GM19240 (cell line): ENCODE measurements at regions not wholly inside any gene's neighbourhood (a gene's known extent, or its start where the extent isn't known, plus 50 kb on each side); places are given as distances from the start of the nearest gene placed in this dataset.

Source experiments
- DNase-seq: peaks from one replicate; pipeline ENCODE4 v3.0.0; 2011; ENCODE audit warnings: low spot score; ENCODE audit not compliant: insufficient read length

DNA sequence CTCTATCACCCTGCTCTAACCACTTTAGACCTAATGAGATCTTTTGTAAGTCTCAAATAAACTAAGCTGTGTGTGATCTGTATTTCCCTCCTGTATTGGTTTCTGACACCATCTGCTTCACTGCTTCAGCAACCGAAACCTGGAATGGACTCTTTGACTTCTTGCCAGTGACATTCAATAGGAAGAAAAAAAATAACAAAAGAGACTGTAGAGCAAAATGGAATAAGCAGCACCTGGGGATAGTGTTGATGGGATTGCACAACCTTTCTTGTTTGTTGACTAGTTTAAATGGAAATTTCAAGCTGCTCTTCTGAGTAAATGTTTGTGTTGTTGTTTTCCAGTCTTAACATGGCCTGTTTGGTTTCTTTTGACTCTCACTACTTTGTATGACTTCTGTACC, 888.6 kb upstream of the SEL1L start:
- no peak for DNase-seq

DNA sequence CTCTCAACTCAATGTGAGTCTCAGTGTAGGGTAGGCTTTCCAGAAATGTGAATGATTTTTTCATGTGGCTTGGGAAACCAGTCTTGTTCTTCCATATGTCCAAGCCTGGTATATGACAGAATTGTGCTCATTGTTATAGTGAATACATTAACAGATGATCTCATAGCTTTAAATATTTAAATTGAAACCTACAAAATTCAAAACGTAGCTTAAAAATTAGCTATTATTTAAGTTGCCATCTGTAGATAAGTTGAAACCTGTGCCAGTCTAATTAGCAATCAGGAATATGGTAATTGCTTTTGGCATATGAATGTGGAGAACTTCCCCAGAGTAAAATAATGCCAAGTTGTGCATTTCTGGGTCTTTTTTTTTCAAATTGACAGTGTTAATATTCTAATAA, 891.6 kb upstream of the SEL1L start:
- DNase-seq: no peak

DNA sequence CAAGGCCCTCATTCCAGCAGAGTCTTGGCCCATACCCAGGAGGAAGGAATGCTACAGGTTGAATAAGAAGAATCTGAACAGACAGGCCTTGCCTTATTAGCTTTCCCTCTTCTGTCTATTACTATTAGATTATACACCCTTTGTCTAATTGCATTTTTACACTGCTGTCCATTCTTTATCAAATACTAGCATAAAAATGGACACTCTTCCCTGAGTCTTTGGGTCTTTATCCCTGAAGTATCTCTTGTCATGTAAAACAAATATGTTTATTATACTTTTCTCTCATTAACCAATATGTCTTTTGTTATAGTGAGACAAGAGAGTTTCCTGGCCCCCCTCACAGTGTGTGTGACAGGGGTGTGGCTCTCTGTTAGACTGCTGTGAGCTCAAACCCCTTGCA, 897.4 kb upstream of the SEL1L start:
- DNase-seq: no peak

DNA sequence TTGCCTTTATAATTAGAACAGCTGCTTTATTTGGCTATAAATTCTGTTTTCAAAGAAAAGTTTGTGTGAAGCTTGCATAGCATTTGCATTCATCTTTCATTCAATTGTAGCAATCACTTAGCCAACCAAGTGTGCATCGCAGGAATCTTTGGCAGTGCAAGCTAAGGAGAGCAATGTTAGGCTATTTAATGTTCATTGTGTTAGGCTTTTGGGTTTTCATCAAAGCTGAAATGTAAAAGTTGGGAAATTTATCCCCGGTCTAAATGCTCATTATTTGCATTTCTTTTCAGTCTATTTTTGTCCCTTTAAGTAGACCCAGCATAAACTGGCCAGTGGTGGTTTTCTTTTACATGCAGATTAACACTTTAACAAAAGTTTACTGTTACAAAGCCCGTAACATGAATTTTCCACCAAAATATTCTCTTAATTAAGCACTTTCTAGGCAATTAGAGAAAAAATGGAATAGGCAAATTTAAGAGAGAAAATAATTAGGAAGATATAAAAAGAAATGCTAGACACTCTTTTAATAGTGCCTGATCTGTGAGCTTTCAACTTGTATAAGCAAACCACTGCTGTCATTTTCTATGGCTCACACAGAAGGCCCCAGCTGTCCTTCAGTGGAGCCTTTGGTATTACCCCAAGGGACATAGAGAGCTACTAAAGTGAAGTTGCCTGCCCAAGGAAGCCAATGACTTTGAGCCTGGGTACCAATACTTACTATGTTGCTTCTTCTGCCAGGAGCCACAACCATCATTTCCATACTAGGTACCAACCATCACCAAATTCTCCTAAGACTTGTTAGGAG, 898.9 kb upstream of the SEL1L start:
- DNase-seq: no peak

DNA sequence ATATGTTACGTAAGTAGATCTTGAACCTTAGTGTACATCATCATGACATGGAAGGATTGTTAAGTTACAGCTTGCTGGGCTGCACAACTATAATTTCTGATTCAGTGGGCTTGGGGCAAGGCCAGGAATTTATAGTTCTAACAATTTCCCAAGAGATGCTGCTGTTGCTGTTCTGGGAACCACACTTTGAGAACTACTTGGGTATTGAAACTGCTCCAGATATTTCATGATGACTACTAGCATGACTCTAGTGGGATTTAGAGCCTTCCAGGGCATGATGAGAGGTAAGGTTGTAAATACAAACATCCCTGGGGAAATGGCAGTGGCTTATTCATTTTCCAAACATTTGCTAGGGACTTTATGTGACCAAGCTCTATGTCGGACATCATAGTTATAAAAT, 904.8 kb upstream of the SEL1L start:
- no peak for DNase-seq

DNA sequence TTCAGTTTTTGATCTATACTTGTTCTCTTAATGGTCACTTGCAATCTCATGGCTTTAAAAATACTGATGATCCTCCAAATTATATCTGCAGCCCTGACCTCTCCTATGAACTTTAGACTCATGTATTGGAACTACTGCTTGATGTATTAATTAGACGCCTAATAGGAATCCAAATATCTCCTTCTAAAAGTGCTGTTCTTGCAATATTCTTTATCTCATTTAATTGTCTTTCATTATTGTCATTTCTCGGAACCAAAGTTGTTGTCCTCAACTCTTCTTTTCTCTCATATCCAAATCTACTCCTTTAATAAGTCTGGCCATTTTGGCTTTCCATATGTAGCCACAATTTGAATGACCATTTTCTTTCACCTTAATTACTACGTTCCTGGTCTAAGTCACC, 907.6 kb upstream of the SEL1L start:
- DNase-seq: no peak

DNA sequence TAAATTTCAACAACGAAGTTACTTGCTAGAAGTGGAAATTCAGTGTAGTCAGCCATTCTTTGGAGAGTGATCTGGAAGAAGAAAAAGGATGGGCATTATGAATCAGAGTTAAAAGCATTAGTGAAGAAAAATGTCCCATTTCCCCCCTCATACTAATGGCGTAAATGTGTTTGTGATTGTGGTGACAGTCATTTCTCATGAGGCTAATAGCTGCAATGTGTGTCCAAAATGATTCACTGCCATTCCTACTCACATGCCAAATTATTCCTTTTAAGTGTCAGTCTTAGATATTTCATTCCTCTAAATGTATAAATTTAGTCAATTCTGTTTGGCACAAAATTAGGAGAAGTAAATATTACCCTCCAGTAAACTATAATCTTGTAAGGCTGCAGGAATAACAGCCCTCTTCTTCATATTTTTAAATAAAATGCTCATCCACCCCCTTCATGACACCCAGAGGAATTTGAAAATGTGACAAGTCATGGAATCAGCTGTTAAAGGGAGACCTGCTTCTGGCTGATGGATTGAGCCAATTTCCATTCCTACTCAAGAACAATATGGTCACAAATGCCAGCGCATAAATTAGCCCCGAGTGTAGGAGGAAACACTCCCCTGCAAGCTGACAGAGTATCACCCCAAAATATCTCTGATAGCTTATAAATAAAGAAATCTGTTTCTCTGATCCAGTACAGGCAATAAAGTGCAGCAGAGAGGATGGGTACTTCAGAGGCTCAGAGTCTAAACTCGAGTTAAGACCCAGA, 912.3 kb upstream of the SEL1L start:
- DNase-seq: no peak

DNA sequence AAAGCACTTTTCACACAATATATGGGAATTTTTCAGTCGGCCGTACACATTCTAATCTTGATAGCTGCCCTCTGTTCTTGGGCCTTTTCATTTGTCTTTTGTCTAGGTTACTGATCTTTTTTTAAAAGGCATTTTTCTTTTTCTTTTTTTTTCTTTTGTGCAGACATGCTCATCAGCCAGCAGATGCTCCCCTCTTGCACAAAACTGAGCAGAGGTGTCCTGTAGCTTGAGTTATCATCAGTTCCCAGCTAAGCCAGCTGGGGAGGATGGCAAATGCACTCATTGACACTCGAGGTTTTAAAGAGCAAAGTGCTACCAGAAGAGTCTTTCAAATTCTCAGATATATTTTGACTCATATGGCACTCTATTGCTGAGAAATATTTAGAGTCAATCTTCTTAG, 913.9 kb upstream of the SEL1L start:
- no peak for DNase-seq

DNA sequence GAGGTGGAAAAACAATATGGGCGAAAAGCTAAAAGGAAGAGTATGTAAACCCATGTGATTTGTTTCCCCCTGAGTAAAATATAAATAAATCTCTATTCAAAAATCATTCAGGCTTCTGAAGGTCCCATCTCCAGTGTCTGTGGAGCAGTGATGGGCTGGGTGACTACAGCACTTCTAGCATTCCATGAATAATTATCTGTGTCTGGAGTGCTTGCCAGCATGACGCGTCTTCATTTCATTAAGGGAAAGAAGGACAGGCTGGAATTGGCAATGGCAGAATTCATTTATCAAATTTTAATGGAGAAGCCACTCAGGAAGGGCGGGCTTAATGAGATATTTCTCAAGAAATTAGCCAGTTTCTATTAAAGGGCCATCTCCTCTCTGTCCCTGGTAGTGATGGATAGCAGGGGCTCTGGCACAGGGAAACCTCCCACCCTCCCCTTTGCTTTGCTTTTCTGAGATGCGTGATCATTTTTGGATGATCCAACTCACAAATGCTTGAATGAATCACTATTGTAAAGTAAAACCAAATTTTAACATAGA, 916.3 kb upstream of the SEL1L start:
- no peak for DNase-seq

DNA sequence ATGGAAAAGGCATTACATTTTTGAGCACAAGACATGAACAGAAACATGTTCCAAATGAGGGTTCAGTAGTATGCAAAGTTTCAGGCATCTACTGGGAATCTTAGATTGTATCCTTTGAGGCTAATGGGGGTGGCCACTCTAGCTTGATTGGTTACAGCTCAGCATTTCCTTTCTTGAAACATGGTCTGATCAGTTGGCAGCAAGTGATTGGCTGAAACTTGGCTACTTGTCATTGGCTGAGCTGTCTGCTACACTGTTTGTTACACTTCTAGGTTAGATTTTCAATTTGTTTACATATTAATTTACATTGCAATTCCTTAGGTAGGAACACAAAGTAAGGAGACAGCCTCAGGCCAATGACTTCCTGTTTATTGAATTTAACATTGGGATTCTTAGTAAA, 918.0 kb upstream of the SEL1L start:
- DNase-seq: no peak

DNA sequence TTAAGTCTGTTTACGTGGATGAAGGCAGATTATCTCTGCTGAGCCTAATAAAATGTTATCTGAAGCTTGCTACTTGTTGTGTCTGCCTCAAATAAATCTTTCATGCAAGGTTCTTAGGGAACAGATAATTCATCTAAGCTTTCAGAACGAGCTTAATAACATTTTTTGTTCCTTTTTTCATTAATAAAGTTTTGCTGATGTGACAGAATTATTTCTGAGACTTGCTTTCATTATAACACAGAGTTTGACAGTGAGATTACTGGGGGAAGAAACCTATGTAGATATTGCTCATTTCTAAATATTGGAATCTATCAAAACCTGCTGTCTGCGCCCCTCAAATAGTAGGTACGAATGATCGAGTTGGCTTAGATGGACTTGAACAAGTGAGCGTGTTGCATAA, 948.7 kb upstream of the SEL1L start:
- no peak for DNase-seq

DNA sequence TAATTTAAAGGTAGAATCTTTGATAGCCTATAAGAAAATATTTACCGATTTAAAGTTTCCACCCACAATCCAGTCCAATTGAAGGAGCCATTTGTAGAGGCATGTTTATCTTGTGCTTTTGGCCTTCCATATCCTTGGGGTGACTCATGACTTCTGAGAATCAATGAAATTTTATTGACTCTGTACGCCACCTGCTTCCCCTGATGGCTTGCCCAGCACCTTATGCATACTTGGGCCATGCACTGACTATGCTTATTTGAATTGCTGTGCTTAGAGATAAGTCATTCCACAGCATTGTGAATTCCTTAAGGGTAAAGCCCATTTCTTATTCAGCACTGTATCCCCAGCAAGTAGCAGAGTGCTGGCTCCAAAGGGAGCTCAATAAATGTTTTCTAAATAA, 954.8 kb upstream of the SEL1L start:
- no peak for DNase-seq

DNA sequence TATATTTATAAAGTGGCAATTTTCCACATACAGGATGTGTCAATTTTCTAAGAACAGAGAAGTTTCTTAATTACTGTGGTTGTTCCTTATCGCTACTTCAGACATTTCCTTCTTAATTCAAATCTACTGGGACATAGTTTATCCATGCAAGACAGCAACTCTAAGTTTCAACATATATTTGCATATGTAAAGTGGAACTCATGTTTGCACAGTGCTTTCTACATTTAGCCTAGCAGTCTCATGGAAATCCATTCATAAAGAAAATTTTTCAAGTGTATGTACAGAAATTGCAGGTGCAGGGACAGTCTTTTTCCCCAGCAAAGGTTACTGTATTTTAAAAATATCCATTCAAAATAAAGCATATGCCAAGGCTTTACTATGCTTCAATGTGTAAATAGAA, 956.7 kb upstream of the SEL1L start:
- DNase-seq: no peak

DNA sequence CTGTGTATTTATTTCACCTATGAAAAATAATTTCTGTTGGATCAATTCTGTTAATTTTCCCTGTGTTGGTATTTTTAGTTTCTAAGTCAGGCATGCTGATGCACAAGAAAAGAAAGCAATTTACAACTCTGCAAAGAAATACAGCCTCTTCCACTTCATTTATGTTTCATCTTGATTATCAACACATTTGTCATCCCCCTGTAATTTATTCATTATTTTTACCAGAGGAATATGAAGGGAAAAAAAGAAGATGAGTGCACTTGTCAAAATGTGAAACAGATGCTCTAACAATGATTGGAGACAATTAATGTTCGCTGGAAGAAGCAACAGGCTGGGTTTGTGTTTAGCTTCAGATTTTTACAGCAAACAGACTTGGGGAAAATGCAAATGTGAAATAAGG, 958.5 kb upstream of the SEL1L start:
- no peak for DNase-seq

DNA sequence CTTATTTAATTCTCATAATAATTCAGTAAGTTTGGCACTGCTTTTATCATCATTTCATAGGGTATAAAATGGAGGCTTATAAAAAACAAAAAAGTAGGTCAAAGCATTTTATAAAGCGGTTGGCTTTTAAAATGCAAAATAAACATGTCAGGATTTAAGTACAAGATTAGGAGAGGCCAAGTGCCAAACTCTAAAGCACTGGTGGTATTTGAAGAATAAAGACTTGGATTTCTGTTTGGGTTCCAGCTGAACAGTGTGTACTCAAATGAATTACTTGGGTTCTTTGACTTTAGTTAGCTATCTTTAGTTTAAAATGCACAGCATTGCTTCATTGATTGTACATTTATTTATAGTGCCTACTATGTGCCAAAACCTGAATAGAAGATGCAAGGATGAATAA, 966.6 kb upstream of the SEL1L start:
- no peak for DNase-seq

DNA sequence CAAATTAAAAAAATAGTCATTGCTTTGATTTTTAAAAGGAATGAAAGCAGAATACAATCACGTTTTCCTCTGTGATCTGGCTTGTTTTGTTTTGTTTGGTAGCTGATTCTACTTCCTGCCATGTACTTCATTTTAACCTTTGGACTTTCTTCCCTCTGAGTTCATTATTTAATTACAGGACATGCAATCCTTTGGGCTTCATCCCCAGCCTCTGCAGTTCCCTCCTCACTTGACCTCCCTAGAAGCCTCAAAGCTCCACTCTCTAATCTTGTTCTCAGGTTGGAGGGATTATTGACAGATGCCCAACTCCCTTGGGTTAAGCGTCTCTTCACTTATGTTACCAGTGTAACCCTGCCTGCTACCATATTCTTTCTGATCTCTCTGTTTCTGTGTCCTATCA, 967.9 kb upstream of the SEL1L start:
- DNase-seq: no peak

DNA sequence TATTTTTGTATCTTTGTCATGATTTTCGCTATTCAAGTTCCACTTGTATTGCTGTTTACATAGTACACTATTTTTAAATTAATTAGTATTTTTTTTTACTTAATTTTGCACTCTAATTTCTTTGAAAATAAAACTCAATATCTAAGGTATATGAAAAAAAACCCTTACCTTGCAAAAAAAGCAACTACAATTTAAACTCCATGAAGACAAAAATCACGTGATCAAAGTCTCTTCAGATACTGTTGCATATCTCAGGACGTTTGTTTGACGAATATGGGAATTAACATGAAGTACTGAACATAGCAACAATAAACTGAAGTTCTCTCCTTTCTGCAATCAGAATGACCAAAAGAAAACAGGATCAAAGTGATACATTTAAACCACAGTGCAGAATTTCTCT, 968.4 kb upstream of the SEL1L start:
- no peak for DNase-seq

DNA sequence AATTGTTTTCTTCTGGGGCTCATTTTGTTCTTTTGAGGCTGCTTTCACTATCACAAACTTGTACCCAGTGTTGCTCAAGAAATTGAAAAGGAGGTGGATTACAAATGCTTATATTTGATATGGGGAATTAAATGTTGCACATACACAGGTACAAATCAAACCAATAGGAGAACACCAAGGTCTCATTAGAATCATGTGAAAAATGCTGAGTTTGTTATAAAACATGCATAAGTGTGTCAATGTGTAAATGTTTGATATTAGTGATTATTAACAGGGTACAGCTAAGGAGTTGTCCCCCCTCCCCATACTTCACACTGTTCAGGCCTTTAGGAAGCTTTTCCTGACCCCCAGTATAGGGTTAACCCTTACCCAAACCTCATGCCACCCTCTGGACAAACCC, 971.2 kb upstream of the SEL1L start:
- DNase-seq: no peak

DNA sequence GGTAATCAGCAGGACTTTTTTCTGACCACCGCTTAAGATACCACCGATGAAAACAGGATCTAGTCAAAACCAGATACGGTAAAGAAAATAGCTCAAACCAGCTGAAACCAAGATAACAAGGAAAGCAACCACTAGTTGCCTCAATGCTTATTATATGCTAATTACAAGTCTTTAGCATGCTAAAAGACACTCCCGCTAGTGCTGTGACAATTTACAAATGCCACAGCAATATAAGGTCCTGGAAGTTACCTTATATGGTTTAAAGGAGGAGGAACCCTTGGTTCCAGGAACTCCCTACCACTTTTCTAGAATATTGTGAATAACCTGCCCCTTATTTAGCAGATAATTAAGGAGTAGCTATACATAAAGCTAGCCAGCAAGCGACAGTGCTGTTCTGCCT, 976.4 kb upstream of the SEL1L start:
- no peak for DNase-seq

DNA sequence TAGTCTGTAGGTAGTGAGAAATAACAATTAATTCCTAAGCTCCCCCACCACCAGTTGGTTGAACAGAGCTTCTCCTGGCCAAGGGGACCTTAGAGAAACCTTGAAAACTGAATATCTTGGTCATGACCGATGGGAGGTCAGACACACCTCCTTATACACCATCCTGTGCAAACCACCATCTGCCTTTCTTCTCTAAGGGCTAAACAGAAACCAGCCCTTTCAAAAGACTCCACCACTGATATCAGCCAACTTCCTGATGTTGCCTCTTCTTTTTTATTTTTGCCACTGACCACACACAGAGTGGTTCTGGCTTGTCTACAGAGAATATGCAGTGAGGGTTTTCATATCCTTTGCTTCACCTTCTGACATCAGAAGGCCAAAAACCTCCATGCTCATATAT, 977.7 kb upstream of the SEL1L start:
- DNase-seq: no peak

DNA sequence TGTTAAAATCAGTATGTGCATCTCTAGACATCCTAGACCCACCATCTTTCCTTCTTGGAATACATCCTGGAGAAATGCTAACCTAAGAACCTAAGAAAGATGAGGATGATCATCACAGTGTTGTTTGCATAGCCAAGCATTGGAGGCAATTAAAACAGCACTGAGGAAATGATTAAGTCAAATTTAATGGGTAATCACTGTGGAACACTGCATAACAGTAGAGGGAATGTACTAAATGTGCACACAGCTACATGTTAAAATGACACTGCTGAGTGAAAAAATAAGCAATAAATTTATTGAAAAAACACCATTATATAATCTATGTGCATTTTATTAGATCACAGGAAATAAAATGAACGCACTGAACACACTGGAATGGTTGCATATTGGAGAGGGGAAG, 987.1 kb upstream of the SEL1L start:
- no peak for DNase-seq

DNA sequence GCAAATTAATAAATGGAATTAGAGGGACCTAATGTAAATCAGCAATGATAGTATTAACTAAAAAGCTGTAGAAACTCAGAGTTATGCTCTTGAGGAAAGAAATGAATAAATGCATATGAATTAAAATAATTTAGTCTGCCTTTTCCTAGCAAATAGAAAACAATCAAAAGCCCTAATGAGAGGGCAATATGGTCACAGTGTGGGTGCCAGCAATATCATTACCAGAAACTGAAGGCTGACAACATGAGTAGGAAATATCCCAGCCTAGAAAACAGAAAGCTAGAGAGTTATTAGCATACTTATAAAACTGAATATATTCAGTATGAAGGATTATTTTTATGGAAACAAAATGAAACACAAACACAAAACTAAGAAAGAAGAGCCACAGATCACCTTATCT, 987.5 kb upstream of the SEL1L start:
- DNase-seq: no peak

DNA sequence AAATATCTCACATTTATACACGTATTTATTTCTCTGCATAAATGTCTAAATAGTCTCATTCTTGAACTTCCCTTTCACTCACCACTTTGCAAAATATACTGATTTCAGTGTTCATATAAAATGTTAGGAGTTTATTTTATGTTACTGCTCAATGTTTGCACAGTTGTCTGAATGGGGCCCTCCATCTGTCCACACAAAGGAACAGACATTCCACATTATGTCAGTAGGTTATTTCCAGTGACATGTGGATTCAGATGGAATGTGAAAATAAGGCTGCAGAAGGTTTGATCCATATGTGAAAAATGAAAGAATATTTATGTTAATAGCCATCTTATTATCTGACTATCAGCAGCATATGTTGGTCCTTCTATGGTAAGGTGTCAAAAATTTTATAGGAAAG, 994.4 kb upstream of the SEL1L start:
- no peak for DNase-seq
